GM12878 (cell line): ENCODE measurements at regions not wholly inside any gene's neighbourhood (a gene's known extent, or its start where the extent isn't known, plus 50 kb on each side); places are given as distances from the start of the nearest gene placed in this dataset.

Experiments
- ATAC-seq: fragments of 200-7000 bp; cut with Tn5 transposase; 3 replicates; pipeline ENCODE4 v1.9.1; 2020; ENCODE audit warnings: mild to moderate bottlenecking, moderate library complexity
- BruUV-seq: library from RNA; stranded (reverse); fragments of 400-500 nt; replicated peaks from 2 replicates; lab custom pipeline; 2021; lab: Mats Ljungman, UMichigan
- CTCF ChIA-PET: fragments of 300-600 bp; sonication (Branson Sonifier 250); formaldehyde crosslinking; extraction: SDS; loops from one replicate; lab custom pipeline; 2021; ENCODE audit warnings: inconsistent platforms; lab: Yijun Ruan, JAX
- POLR2A ChIA-PET: fragments of 350-600 bp; formaldehyde crosslinking; extraction: SDS; loops from one replicate; lab custom pipeline; 2021; ENCODE audit warnings: inconsistent platforms; lab: Charles Lee
- RAD21 ChIA-PET: fragments of 300-600 bp; sonication (Branson Sonifier 250); formaldehyde crosslinking; loops from one replicate; lab custom pipeline; 2023; ENCODE audit warnings: antibody characterized with exemption; ENCODE audit not compliant: unreplicated experiment; lab: Charles Lee
- SMC1A ChIA-PET: fragments of 300-600 bp; sonication (Branson Sonifier 250); formaldehyde crosslinking; loops from one replicate; lab custom pipeline; 2023; ENCODE audit not compliant: unreplicated experiment, uncharacterized antibody; lab: Charles Lee
- DNase-seq: peaks from one replicate; pipeline ENCODE4 v3.0.0-alpha.2; 2011; ENCODE audit warnings: low read depth, low spot score
- FAIRE-seq: peaks from 3 replicates; lab custom pipeline; 2011; peaks lifted over from hg19 to GRCh38; lab: Jason Lieb, UNC
- H2AFZ ChIP-seq: 2 replicates; pipeline ENCODE4 v1.6.0; 2011; ENCODE audit warnings: low read depth, low read length, control low read depth; ENCODE audit not compliant: control insufficient read depth
- H3K27ac ChIP-seq: 2 replicates; pipeline ENCODE4 v1.5.1; 2011; ENCODE audit warnings: control low read depth; ENCODE audit not compliant: control insufficient read depth, insufficient read depth
- H3K27me3 ChIP-seq, 2 experiments: replicated peaks in 1 of 2; 2 replicates each; pipeline versions ENCODE4 v1.6.0 to v1.6.1; 2011; ENCODE audit warnings: low read length in 1 of 2; ENCODE audit not compliant: control insufficient read depth in 2 of 2, insufficient read depth in 2 of 2
- H3K36me3 ChIP-seq, 2 experiments: 2 replicates each; pipeline ENCODE4 v1.5.1; 2011; ENCODE audit warnings: low read length in 1 of 2; ENCODE audit not compliant: control insufficient read depth in 2 of 2, insufficient read depth in 2 of 2
- H3K4me1 ChIP-seq: 2 replicates; pipeline ENCODE4 v1.6.1; 2011; ENCODE audit warnings: mild to moderate bottlenecking, low read length, moderate library complexity, mixed read lengths; ENCODE audit not compliant: control insufficient read depth, insufficient read depth
- H3K4me2 ChIP-seq: 2 replicates; pipeline ENCODE4 v1.6.0; 2011; ENCODE audit warnings: control low read depth; ENCODE audit not compliant: control insufficient read depth, insufficient read depth
- H3K4me3 ChIP-seq: fragments of 200-600 bp; sonication (generic); 2 replicates; pipeline ENCODE4 v1.5.1; 2016
- H3K79me2 ChIP-seq: 2 replicates; pipeline ENCODE4 v1.6.0; 2011; ENCODE audit warnings: low read length; ENCODE audit not compliant: control insufficient read depth, insufficient read depth
- H3K9ac ChIP-seq: 2 replicates; pipeline ENCODE4 v1.8.0; 2011; ENCODE audit warnings: low read length, control low read depth, mixed read lengths; ENCODE audit not compliant: control insufficient read depth, insufficient read depth
- H3K9me3 ChIP-seq: replicated peaks from 3 replicates; pipeline ENCODE4 v1.5.1; 2011; ENCODE audit warnings: mild to moderate bottlenecking, low read length; ENCODE audit not compliant: control insufficient read depth, insufficient read depth
- H4K20me1 ChIP-seq: 2 replicates; pipeline ENCODE4 v1.6.0; 2011; ENCODE audit not compliant: control insufficient read depth, insufficient read depth
- CHD4 ChIP-seq: fragments of 200-600 bp; sonication (generic); IDR thresholded peaks from 2 replicates; pipeline ENCODE4 v1.6.1; 2016; ENCODE audit warnings: mild to moderate bottlenecking
- CREB1 ChIP-seq: IDR thresholded peaks from 2 replicates; pipeline ENCODE4 v1.6.1; 2012; ENCODE audit warnings: low read depth, mild to moderate bottlenecking, inconsistent platforms
- IRF4 ChIP-seq: IDR thresholded peaks from 2 replicates; pipeline ENCODE4 v1.6.1; 2011; ENCODE audit warnings: low read depth, low read length
- JUNB ChIP-seq: IDR thresholded peaks from 2 replicates; pipeline ENCODE4 v1.6.1; 2016; ENCODE audit warnings: antibody characterized with exemption, mild to moderate bottlenecking
- KLF5 ChIP-seq: fragments of 450-650 bp; IDR thresholded peaks from 2 replicates; pipeline ENCODE4 v1.6.1; 2014; ENCODE audit warnings: mild to moderate bottlenecking; ENCODE audit not compliant: partially characterized antibody
- MEF2B ChIP-seq: fragments of 450-650 bp; IDR thresholded peaks from 2 replicates; pipeline ENCODE4 v1.6.1; 2018; ENCODE audit warnings: mild to moderate bottlenecking, moderate library complexity; ENCODE audit not compliant: partially characterized antibody, poor library complexity, severe bottlenecking
- MTA2 ChIP-seq: fragments of 450-650 bp; IDR thresholded peaks from 2 replicates; pipeline ENCODE4 v1.6.1; 2016; ENCODE audit warnings: low read depth, mild to moderate bottlenecking, moderate library complexity
- NR2F1 ChIP-seq: fragments of 450-650 bp; conservative IDR thresholded peaks from 2 replicates; pipeline ENCODE4 v1.6.1; 2017; ENCODE audit warnings: mild to moderate bottlenecking
- PAX5 ChIP-seq: IDR thresholded peaks from 2 replicates; pipeline ENCODE4 v1.6.1; 2011; ENCODE audit warnings: low read depth, low read length, borderline replicate concordance
- SRF ChIP-seq, 2 experiments: IDR thresholded peaks; 2 replicates each; pipeline ENCODE4 v1.6.1; 2011; ENCODE audit warnings: low read depth in 2 of 2, low read length in 2 of 2, mild to moderate bottlenecking in 1 of 2, moderate library complexity in 1 of 2
- STAT1 ChIP-seq: fragments of 450-650 bp; conservative IDR thresholded peaks from 2 replicates; pipeline ENCODE4 v1.6.1; 2014; ENCODE audit warnings: antibody characterized with exemption, mild to moderate bottlenecking
- TCF7 ChIP-seq: IDR thresholded peaks from 2 replicates; pipeline ENCODE4 v1.6.1; 2014; ENCODE audit warnings: antibody characterized with exemption, borderline replicate concordance
- WRNIP1 ChIP-seq: IDR thresholded peaks from 2 replicates; pipeline ENCODE4 v1.6.1; 2011; ENCODE audit warnings: low read depth, low read length, improper control_type of control experiment, borderline replicate concordance
- YY1 ChIP-seq: IDR thresholded peaks from 2 replicates; pipeline ENCODE4 v1.6.1; 2011; ENCODE audit warnings: low read depth, mild to moderate bottlenecking, low read length
- WGBS: methylation state at CpG from one replicate; pipeline ENCODE4 v1.1.6; 2016; ENCODE audit warnings: low lambda C conversion rate; ENCODE audit not compliant: insufficient replicate concordance, insufficient coverage; ENCODE audit errors: missing lambda C conversion rate; 5-methylcytosine and 5-hydroxymethylcytosine counted together
- in situ Hi-C: fragments of 300-500 bp; cut with MboI; formaldehyde crosslinking; loops from 9 replicates; pipeline ENCODE4 v1.14.3; 2018; ENCODE audit warnings: mixed read lengths
- intact Hi-C: fragments of 100-400 bp; cut with micrococcal nuclease; formaldehyde crosslinking; loops from one replicate; pipeline ENCODE4 v1.14.2; 2022; ENCODE audit not compliant: unreplicated experiment
- TF ChIP-seq, protein P1 (sequence below): IDR thresholded peaks from 2 replicates; pipeline ENCODE4 v1.6.1; 2012; ENCODE audit warnings: low read depth, low read length, improper control_type of control experiment
- TF ChIP-seq, protein P2 (sequence below): fragments of 450-650 bp; IDR thresholded peaks from 2 replicates; pipeline ENCODE4 v1.6.1; 2017; ENCODE audit warnings: mild to moderate bottlenecking, low read depth, inconsistent platforms; ENCODE audit not compliant: poor library complexity, severe bottlenecking

DNA sequence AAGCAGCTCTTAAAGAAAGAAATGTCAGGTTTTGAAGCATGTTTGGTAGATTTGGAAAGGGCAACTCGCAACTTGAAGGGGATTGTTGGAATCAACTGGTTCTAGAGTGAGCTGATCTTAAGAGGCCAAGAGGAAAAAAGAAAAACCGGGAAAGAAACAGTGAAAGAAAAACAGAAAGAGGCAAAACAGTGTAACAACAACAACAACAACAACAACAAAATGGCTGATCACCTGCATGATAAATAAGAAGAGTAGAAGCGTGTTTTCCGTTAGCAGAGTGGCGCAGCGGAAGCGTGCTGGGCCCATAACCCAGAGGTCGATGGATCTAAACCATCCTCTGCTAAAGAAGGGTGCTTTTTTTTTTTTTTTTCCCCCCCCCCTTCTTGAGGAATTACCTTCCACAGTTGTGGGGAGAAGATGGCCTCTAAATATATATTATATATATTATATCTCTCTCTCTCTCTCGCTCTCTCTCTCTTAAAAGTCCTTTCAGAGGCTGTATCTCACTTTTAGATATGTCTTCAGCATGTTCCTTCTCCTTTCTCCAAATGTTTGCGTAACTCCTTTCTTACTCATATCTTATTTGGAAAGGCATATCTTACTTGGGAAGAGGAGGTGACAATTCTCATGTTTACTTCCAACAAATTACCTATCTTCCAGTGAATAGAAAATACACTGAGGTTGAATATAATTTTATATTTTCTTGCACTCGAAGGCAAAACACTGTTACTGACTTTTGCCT lies 134.4 kb downstream of the OR2B2 start (continued):
- TF ChIP-seq NR2F1 = no peak

DNA sequence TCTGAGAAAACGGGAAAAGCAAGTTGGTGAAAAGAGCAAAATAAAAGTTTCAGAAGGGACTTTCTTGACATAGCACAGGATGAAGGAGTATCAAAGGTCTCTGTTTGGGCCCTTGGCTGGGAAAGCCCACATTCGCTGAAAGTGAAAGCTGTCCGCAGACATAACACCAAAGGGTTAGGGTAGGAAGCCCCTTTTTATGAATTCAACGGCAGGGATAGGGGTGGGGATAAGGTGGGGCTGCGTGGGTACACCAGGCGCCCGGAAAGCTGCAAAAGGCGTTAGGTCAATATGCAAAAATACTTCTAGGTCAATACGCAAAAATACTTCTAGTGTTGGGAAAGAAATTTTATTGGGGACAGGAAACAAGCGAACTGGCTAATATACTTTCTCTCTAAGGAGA lies 135.1 kb downstream of the OR2B2 start:
- Histone ChIP-seq H2AFZ (peak overlapping the region; percentile 85), H3K4me3 (peak overlapping the region; percentile 49), H3K27ac (peak overlapping the region; percentile 86), H3K4me2 (peak overlapping the region; percentile 88), H3K79me2 (no peaks in the 10 kb centered on the region), H3K9me3 (no peaks in the 10 kb centered on the region), H3K27me3 (no peaks in the 10 kb centered on the region), H4K20me1 (no peaks in the 10 kb centered on the region), H3K4me1 (peaks cover 20% of the 10 kb centered on the region), H3K9ac (peak overlapping the region; percentile 70), H3K36me3 (no peaks in the 10 kb centered on the region)
- SMC1A ChIA-PET = interaction anchor here (0.8 to 2.9 kb wide), 10 partner anchors 9 to 258 kb away, joined by 3 to 12 read pairs (median 7); no protein-coding TSS in a partner anchor
- ATAC-seq (peak; percentile 90), DNase-seq (no peak), FAIRE-seq (no peak)
- no TSS peak for BruUV-seq
- POLR2A ChIA-PET = interaction anchor here (0.6 to 1.9 kb wide), 7 partner anchors 15 to 60 kb away, joined by 3 to 7 read pairs (median 3); no protein-coding TSS in a partner anchor
- intact Hi-C loops = no loop called here
- WGBS = 67% methylated on average over 10 of the region's 10 CpGs
- CTCF ChIA-PET = interaction anchor here (0.5 to 1.9 kb wide), 7 partner anchors 10 to 542 kb away, joined by 3 to 9 read pairs (median 3); no protein-coding TSS in a partner anchor
- RAD21 ChIA-PET = interaction anchor here (0.9 to 2.7 kb wide), 5 partner anchors 13 to 25 kb away, joined by 3 to 12 read pairs (median 4); no protein-coding TSS in a partner anchor
- in situ Hi-C loops = no loop called here
- TF ChIP-seq CREB1 (peak; percentile 45; the same call in 1 of the 2 replicates), KLF5 (no peak), MEF2B (peak; percentile 17), JUNB (no peak), IRF4 (no peak), WRNIP1 (no peak), NR2F1 (peak; percentile 69), TCF7 (0 out of 2 replicates have a peak, but pooled peaks have one; percentile 20), STAT1 (no peak), CHD4 (no peak), SRF (IDR thresholded peaks at IDR 0.05; ENCODE audit: low read depth in 2 of 2, low read length in 2 of 2) (peak in 1 of 2 experiments; percentile 86; a peak in 2 of 4 replicates), MTA2 (peak; percentile 54; the same call in 1 of the 2 replicates), YY1 (0 out of 2 replicates have a peak, but pooled peaks have one; percentile 25), PAX5 (peak; percentile 15; the same call in 1 of the 2 replicates)
- TF ChIP-seq, protein P1, sequence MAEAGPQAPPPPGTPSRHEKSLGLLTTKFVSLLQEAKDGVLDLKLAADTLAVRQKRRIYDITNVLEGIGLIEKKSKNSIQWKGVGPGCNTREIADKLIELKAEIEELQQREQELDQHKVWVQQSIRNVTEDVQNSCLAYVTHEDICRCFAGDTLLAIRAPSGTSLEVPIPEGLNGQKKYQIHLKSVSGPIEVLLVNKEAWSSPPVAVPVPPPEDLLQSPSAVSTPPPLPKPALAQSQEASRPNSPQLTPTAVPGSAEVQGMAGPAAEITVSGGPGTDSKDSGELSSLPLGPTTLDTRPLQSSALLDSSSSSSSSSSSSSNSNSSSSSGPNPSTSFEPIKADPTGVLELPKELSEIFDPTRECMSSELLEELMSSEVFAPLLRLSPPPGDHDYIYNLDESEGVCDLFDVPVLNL = no peak
- TF ChIP-seq, protein P2, sequence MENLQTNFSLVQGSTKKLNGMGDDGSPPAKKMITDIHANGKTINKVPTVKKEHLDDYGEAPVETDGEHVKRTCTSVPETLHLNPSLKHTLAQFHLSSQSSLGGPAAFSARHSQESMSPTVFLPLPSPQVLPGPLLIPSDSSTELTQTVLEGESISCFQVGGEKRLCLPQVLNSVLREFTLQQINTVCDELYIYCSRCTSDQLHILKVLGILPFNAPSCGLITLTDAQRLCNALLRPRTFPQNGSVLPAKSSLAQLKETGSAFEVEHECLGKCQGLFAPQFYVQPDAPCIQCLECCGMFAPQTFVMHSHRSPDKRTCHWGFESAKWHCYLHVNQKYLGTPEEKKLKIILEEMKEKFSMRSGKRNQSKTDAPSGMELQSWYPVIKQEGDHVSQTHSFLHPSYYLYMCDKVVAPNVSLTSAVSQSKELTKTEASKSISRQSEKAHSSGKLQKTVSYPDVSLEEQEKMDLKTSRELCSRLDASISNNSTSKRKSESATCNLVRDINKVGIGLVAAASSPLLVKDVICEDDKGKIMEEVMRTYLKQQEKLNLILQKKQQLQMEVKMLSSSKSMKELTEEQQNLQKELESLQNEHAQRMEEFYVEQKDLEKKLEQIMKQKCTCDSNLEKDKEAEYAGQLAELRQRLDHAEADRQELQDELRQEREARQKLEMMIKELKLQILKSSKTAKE = peak; percentile 72
